ENCODE measurements at regions not wholly inside any gene's neighbourhood (a gene's known extent, or its start where the extent isn't known, plus 50 kb on each side); places are given as distances from the start of the nearest gene placed in this dataset.

DNA sequence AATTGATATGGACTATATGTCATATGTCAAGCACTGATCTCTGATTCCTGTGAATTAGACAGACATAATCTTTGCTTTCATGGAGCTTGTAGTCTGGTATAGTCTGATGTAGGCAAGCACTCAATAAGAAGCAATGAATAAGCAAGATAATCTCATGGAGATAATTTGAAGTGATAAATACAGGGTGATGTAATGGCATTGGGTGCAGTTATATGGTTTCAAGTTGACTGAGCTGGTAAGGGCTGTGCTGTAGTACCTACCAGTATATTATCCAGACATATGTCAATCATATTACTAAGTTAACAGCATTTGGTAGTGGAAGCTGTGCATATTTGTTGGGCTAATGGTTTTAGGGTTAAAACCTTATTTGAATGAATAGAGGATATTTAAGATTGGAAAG lies 117.5 kb upstream of the PRPS1L1 start:
- TF ChIP-seq EZH2 (IDR thresholded peaks at IDR 0.05) (no peak), CTCF (IDR thresholded peaks at IDR 0.05) (no peak)

Data from neural progenitor cell (in vitro differentiated cells).